Activated T-helper 1 cell treated with anti-CD3 and anti-CD28 coated beads, Interleukin-12 subunit alpha, Interleukin-12 subunit beta, Interleukin-2, Interleukin-4 antibody, amounts not matched to agents 30 ng/mL and 10 ng/mL and 1 ng/mL, durations not matched to agents 14 hours and 24 hours and 36 hours (primary cell): ENCODE measurements at regions not wholly inside any gene's neighbourhood (a gene's known extent, or its start where the extent isn't known, plus 50 kb on each side); places are given as distances from the start of the nearest gene placed in this dataset.
"Not testable (repeated sequence)": the region's sequence is repeated elsewhere in the genome, so short reads cannot be mapped to it uniquely, and the experiment has no call there.

Experiments
- DNase-seq: peaks from one replicate; pipeline ENCODE4 v3.0.0; 2021; ENCODE audit warnings: low spot score
- H3K27ac Mint-ChIP-seq: one replicate; pipeline ENCODE4 v1.8.0; 2021; ENCODE audit warnings: mild to moderate bottlenecking, mixed read lengths
- H3K27me3 Mint-ChIP-seq: one replicate; pipeline ENCODE4 v1.8.0; 2022; ENCODE audit warnings: mild to moderate bottlenecking, moderate library complexity, mixed read lengths; ENCODE audit not compliant: insufficient read depth
- H3K36me3 Mint-ChIP-seq: one replicate; pipeline ENCODE4 v1.8.0; 2021; ENCODE audit warnings: low read depth, mixed read lengths
- H3K4me1 Mint-ChIP-seq: one replicate; pipeline ENCODE4 v1.8.0; 2021; ENCODE audit warnings: low read depth, mixed read lengths
- H3K4me3 Mint-ChIP-seq: one replicate; pipeline ENCODE4 v1.8.0; 2021; ENCODE audit warnings: mild to moderate bottlenecking, moderate library complexity, mixed read lengths
- H3K9me3 Mint-ChIP-seq: one replicate; pipeline ENCODE4 v1.8.0; 2021; ENCODE audit warnings: mixed read lengths
- intact Hi-C: fragments of 100-400 bp; cut with micrococcal nuclease; formaldehyde crosslinking; loops from one replicate; pipeline ENCODE4 v1.15.1; 2024

DNA sequence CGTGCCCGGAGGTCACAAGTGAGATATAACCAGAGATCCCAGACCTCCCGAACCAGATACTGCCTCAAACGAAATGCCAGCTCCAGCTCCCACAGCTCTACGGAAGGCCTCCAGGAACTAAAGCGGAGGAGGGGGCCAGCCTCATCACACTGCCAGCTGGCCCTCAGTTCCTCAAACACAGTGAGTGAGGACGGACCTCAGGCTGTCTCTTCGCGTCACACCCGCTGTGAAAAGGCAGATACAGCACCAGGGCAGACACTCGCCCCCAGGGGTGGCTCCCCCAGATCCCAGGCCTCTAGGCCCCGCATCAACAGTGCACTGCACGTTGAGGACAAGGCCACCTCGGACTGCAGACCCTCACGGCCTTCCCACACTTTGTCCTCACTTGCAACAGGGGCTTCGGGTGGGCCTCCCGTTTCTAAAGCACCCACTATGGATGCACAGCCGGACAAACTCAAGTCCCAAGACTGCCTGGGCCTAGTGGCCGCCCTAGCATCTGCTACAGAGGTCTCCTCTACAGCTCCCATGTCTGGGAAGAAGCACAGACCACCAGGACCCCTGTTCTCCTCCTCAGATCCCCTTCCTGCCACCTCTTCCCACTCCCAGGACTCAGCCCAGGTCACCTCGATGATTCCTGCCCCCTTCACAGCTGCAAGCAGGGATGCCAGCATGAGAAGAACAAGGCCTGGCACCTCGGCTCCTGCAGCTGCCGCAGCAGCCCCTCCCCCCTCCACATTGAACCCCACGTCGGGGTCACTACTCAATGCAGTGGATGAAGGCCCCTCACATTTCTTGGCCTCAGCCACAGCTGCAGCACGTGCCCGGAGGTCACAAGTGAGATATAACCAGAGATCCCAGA is 149.3 kb upstream of the C1QTNF3 start:
- intact Hi-C loops, H3K4me1 Mint-ChIP-seq, H3K36me3 Mint-ChIP-seq, H3K9me3 Mint-ChIP-seq, DNase-seq, H3K4me3 Mint-ChIP-seq, H3K27me3 Mint-ChIP-seq: not testable (repeated sequence)
- peak overlapping the region; percentile 5 for H3K27ac Mint-ChIP-seq

DNA sequence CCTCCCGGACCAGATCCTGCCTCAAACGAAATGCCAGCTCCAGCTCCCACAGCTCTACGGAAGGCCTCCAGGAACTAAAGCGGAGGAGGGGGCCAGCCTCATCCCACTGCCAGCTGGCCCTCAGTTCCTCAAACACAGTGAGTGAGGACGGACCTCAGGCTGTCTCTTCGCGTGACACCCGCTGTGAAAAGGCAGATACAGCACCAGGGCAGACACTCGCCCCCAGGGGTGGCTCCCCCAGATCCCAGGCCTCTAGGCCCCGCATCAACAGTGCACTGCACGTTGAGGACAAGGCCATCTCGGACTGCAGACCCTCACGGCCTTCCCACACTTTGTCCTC is 149.9 kb upstream of the C1QTNF3 start:
- H3K4me3 Mint-ChIP-seq, H3K27ac Mint-ChIP-seq, H3K36me3 Mint-ChIP-seq, H3K9me3 Mint-ChIP-seq, DNase-seq, H3K27me3 Mint-ChIP-seq, H3K4me1 Mint-ChIP-seq, intact Hi-C loops: not testable (repeated sequence)

DNA sequence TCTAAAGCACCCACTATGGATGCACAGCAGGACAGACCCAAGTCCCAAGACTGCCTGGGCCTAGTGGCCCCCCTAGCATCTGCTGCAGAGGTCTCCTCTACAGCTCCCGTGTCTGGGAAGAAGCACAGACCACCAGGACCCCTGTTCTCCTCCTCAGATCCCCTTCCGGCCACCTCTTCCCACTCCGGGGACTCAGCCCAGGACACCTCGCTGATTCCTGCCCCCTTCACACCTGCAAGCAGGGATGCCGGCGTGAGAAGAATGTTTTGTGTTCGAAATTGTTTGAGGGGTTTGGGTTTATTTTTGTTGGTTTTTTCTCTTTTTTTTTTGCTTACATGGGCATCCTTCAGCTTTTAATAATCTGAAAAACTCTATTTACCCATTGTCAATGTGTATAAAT is 150.3 kb upstream of the C1QTNF3 start:
- intact Hi-C loops = not testable (repeated sequence)

DNA sequence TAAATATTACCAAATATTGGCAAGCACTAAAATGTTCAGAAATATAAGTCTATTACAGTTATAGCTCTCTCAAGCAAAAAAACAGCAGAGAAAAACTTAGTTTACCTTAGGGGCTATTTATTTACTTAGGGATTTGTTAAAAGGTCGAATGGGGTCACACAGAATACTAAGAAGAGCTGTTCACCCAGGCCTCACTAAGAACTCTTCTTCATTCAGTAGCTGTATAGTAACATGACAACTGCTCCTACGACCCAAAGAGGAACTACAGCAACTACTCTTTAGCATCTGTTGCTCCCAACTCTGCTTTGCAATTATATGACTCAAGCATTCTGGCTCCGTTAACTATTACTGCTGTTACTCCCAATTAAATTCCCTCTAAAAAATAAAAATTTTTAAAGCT is 150.8 kb upstream of the C1QTNF3 start:
- intact Hi-C loops, DNase-seq, H3K27ac Mint-ChIP-seq, H3K4me3 Mint-ChIP-seq, H3K36me3 Mint-ChIP-seq, H3K27me3 Mint-ChIP-seq, H3K4me1 Mint-ChIP-seq, H3K9me3 Mint-ChIP-seq: not testable (repeated sequence)

More for the DNA sequence above, 150.3 kb upstream of the C1QTNF3 start:
- H3K27ac Mint-ChIP-seq, H3K36me3 Mint-ChIP-seq, H3K4me3 Mint-ChIP-seq, H3K4me1 Mint-ChIP-seq, H3K27me3 Mint-ChIP-seq, H3K9me3 Mint-ChIP-seq, DNase-seq: not testable (repeated sequence)

DNA sequence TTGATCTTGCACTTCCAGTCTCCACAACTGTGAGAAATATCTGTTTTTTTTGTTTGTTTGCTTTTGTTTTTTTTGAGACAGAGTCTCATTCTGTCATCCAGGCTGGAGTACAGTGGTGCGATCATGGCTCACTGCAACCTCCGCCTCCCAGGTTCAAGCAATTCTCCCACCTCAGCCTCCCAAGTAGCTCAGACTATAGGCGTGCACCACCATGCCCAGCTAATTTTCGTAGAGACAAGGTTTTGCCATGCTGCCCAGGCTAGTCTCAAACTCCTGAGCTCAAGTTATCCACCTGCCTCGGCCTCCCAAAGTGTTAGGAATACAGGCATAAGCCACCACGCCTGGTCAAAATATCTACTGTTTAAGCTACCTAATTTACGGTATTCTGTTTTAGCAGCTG is 153.1 kb upstream of the C1QTNF3 start:
- intact Hi-C loops, H3K9me3 Mint-ChIP-seq, H3K36me3 Mint-ChIP-seq, H3K27me3 Mint-ChIP-seq, H3K4me1 Mint-ChIP-seq, DNase-seq, H3K27ac Mint-ChIP-seq, H3K4me3 Mint-ChIP-seq: not testable (repeated sequence)

DNA sequence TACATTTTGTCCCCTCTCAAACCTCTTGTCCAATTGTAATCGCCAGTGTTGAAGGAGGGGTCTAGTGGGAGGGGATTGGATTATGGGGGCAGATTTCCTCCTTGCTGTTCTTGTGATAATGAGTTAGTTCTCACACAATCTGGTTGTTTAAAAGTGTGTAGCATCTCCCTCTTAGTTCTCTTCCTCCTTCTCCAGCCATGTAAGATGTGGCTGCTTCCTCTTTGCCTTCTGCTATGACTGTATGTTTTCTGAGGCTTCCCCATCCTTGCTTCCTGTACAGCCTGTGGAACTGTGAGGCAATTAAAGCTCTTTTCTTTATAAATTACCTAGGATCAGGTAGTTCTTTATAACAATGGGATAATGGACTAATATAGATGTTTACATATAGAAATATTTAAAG is 162.3 kb upstream of the C1QTNF3 start:
- H3K9me3 Mint-ChIP-seq, H3K36me3 Mint-ChIP-seq, H3K27ac Mint-ChIP-seq, H3K4me3 Mint-ChIP-seq, DNase-seq, intact Hi-C loops, H3K4me1 Mint-ChIP-seq, H3K27me3 Mint-ChIP-seq: not testable (repeated sequence)

DNA sequence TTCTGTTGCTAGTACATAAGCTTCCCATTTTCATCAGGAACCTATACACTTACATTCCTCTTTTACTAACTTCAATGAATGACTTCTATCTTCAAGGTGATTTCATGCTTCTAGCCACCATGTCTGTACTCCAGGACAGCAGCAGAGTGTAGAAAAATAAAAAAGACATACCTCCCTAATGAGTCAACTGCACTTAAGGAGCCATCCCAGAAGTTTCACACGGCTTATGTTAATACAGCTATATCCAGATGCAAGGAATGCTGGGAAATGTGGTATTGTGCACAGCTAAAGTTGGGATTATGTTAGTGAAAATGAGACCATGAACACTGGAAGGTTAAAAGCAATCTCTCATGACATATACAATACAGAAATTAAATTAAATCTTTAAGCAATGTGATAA is 174.4 kb upstream of the C1QTNF3 start:
- H3K4me3 Mint-ChIP-seq, H3K27me3 Mint-ChIP-seq, intact Hi-C loops, H3K27ac Mint-ChIP-seq, H3K36me3 Mint-ChIP-seq, H3K4me1 Mint-ChIP-seq, DNase-seq, H3K9me3 Mint-ChIP-seq: not testable (repeated sequence)

DNA sequence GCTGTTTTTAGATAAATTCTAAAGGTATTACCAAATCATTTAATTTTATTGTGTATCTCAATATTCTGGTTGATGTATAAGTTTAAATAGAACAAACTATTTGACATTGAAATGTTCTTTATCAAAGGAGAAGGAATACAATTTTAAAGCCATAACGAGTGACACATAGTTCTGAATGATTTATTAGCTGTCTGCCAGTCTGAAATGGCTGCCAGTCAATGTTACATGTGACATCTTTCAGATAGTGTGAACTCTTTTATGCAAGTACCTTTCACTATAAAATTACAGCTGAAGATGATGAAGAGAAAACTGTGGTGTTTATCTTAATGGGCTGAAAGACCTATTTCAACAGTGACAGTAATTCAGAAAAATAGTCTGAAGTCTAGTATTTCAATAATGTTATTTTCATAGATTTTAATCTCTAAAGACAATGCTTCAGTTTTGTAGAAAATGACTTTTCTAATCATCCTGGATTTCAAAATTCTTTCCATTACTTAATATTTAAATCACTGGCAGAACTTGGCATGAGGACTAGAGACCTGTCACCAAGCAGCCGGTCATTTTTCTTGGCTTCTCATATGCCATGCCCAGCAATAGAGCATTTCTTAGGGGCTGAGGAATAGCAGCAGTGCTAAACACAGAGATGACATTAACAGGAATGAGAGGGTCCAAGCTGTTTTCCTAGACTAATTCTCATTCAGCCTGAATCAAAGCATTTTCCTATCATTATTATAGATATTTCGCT is 178.5 kb upstream of the C1QTNF3 start:
- H3K4me1 Mint-ChIP-seq, H3K27me3 Mint-ChIP-seq, H3K9me3 Mint-ChIP-seq, intact Hi-C loops, H3K4me3 Mint-ChIP-seq, DNase-seq, H3K36me3 Mint-ChIP-seq, H3K27ac Mint-ChIP-seq: not testable (repeated sequence)

DNA sequence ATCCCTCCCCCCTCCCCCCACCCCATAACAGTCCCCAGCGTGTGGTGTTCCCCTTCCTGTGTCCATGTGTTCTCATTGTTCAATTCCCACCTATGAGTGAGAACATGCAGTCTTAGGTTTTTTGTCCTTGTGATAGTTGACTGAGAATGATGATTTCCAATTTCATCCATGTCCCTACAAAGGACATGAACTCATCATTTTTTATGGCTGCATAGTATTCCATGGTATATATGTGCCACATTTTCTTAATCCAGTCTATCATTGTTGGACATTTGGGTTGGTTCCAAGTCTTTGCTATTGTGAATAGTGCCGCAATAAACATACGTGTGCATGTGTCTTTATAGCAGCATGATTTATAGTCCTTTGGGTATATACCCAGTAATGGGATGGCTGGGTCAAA is 180.1 kb upstream of the C1QTNF3 start:
- H3K4me1 Mint-ChIP-seq, intact Hi-C loops, H3K4me3 Mint-ChIP-seq, H3K27ac Mint-ChIP-seq, H3K9me3 Mint-ChIP-seq, H3K36me3 Mint-ChIP-seq, H3K27me3 Mint-ChIP-seq, DNase-seq: not testable (repeated sequence)

DNA sequence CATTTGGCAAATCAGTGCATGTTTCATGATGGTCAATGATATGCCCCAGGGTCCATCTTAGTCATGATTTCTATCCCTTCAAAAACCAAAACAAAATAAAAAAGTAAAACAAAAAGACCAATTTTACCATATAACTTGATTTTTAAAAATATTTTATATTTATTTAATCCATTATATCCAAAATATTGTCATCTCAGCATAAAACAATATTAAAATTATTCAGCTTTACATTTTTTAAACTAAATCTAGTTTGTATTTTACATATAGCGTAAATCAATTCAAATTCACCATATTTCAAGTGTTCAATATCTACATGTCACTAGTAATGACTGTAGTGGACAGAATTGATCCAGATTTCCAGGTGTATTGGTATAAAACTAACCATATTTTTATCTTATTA is 187.4 kb upstream of the C1QTNF3 start:
- H3K27me3 Mint-ChIP-seq, H3K9me3 Mint-ChIP-seq, H3K36me3 Mint-ChIP-seq, H3K27ac Mint-ChIP-seq, H3K4me1 Mint-ChIP-seq, DNase-seq, intact Hi-C loops, H3K4me3 Mint-ChIP-seq: not testable (repeated sequence)

DNA sequence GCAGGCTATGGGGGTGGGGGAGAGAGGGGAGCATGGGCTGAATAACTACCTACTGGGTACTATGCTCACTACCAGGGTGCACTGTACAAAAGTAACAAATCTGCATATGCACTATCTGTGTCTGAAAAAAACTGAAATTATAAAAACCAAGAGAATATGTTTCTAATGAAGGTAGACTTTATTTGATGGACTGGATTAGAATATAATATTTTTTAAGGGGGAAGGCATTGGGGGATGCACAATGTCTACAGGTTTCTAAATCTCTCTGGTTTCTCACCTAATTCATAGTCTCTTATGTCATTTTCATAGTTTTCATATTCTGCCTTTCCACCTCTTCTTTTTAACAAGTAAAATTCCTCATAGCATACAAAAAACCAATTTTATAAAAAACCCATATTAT is 200.8 kb upstream of the C1QTNF3 start:
- DNase-seq, H3K27me3 Mint-ChIP-seq, intact Hi-C loops, H3K9me3 Mint-ChIP-seq, H3K36me3 Mint-ChIP-seq: not testable (repeated sequence)
- Mint-ChIP-seq H3K4me1 (peaks cover 10% of the 10 kb centered on the region), H3K27ac (peak overlapping the region; percentile 89), H3K4me3 (peak overlapping the region; percentile 88)

DNA sequence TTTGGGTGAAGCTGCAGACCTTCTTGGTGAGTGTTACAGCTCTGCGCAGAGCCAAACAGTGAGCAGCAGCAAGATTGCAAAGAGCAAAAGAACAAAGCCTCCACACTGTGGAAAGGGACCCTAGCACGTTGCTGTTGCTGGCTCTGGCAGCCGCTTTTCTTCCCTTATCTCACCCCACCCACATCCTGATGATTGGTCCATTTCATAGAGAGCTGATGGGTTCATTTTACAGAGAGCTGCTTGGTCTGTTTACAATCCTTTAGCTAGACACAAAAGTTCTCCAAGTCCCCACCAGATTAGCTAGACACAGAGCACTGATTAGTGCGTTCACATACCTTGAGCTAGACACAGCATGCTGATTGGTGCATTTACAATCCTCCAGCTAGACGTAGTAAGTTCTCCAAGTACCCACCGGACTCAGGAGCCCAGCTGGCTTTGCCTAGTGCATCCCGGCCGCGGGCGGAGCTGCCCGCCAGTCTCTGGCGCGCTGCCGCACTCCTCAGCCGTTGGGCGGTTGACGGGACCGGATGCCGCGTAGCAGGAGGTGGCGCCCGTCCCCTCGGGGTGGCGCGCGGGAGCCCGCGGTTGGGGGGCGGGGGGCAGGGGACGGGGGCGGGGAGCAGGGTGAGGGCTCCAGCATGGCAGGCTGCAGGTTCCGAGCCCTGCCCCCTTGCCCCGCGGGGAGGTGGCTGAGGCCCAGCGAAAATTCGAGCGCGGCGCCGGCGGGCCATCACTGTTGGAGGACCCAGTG is 201.4 kb upstream of the C1QTNF3 start:
- H3K27ac Mint-ChIP-seq = peak overlapping the region; percentile 89
- DNase-seq = peak; percentile 72
- peaks cover 10% of the 10 kb centered on the region for H3K4me1 Mint-ChIP-seq
- H3K4me3 Mint-ChIP-seq = peak overlapping the region; percentile 88
- H3K9me3 Mint-ChIP-seq, intact Hi-C loops, H3K27me3 Mint-ChIP-seq, H3K36me3 Mint-ChIP-seq: not testable (repeated sequence)

DNA sequence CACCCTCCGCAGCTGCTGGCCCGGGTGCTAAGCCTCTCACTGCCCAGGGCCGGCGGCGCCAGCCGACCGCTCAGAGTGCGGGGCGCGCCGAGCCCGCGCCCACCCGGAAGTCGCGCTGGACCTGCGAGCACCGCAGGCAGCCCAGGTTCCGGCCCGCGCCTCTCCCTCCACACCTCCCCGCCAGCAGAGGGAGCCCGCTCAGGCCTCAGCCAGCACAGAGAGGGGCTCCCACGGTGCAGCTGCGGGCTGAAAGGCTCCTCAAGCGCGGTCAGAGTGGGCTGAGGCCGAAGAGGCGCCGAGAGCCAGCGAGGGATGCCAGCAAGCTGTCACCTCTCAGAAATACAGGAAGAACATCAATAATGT is 202.0 kb upstream of the C1QTNF3 start:
- H3K4me1 Mint-ChIP-seq = peaks cover 10% of the 10 kb centered on the region
- H3K4me3 Mint-ChIP-seq, DNase-seq, H3K27me3 Mint-ChIP-seq, H3K36me3 Mint-ChIP-seq, H3K9me3 Mint-ChIP-seq, intact Hi-C loops, H3K27ac Mint-ChIP-seq: not testable (repeated sequence)
